ENCODE measurements at regions not wholly inside any gene's neighbourhood (a gene's known extent, or its start where the extent isn't known, plus 50 kb on each side); places are given as distances from the start of the nearest gene placed in this dataset.

GRCh38 chr5:36802187-36802586, 74.4 kb upstream of the NIPBL start:
- TF ChIP-seq, protein P1, sequence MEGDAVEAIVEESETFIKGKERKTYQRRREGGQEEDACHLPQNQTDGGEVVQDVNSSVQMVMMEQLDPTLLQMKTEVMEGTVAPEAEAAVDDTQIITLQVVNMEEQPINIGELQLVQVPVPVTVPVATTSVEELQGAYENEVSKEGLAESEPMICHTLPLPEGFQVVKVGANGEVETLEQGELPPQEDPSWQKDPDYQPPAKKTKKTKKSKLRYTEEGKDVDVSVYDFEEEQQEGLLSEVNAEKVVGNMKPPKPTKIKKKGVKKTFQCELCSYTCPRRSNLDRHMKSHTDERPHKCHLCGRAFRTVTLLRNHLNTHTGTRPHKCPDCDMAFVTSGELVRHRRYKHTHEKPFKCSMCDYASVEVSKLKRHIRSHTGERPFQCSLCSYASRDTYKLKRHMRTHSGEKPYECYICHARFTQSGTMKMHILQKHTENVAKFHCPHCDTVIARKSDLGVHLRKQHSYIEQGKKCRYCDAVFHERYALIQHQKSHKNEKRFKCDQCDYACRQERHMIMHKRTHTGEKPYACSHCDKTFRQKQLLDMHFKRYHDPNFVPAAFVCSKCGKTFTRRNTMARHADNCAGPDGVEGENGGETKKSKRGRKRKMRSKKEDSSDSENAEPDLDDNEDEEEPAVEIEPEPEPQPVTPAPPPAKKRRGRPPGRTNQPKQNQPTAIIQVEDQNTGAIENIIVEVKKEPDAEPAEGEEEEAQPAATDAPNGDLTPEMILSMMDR (IDR thresholded peaks at IDR 0.05) = no peak
- TF ChIP-seq EZH2phosphoT487 (IDR thresholded peaks at IDR 0.05) = no peak
